Neural progenitor cell (in vitro differentiated cells): ENCODE measurements at regions not wholly inside any gene's neighbourhood (a gene's known extent, or its start where the extent isn't known, plus 50 kb on each side); places are given as distances from the start of the nearest gene placed in this dataset.
A peak's percentile ranks its signal among the peaks of the same experiment; 100 is the strongest.

Source experiments
- DNase-seq: peaks from one replicate; pipeline ENCODE4 v3.0.0-alpha.2; 2016; ENCODE audit warnings: low spot score
- H2AFZ ChIP-seq: fragments of 200-600 bp; sonication (generic); replicated peaks from 2 replicates; pipeline ENCODE4 v1.6.1; 2016; ENCODE audit warnings: antibody characterized with exemption
- H3F3A ChIP-seq: fragments of 200-600 bp; sonication (generic); 2 replicates; pipeline ENCODE4 v1.6.1; 2016; ENCODE audit warnings: antibody characterized with exemption, low read depth
- H3K27ac ChIP-seq: fragments of 200-600 bp; sonication (generic); 2 replicates; pipeline ENCODE4 v1.5.1; 2016; ENCODE audit warnings: mild to moderate bottlenecking
- H3K27me3 ChIP-seq: fragments of 200-600 bp; sonication (generic); 2 replicates; pipeline ENCODE4 v1.6.1; 2016; ENCODE audit warnings: mild to moderate bottlenecking, moderate library complexity
- H3K36me3 ChIP-seq: fragments of 200-600 bp; sonication (generic); 2 replicates; pipeline ENCODE4 v1.5.1; 2016
- H3K4me1 ChIP-seq: fragments of 200-600 bp; sonication (generic); 2 replicates; pipeline ENCODE4 v1.6.1; 2016; ENCODE audit warnings: mixed run types
- H3K4me2 ChIP-seq: fragments of 200-600 bp; sonication (generic); 2 replicates; pipeline ENCODE4 v1.6.1; 2016
- H3K4me3 ChIP-seq: fragments of 200-600 bp; sonication (generic); 2 replicates; pipeline ENCODE4 v1.5.1; 2016
- H3K79me2 ChIP-seq: fragments of 200-600 bp; sonication (generic); 2 replicates; pipeline ENCODE4 v1.6.1; 2016; ENCODE audit warnings: low read depth
- H3K9ac ChIP-seq: fragments of 200-600 bp; sonication (generic); 2 replicates; pipeline ENCODE4 v1.6.1; 2016
- H3K9me3 ChIP-seq: fragments of 200-600 bp; sonication (generic); 2 replicates; pipeline ENCODE4 v1.5.1; 2016; ENCODE audit warnings: low read depth
- H4K20me1 ChIP-seq: fragments of 200-600 bp; sonication (generic); 2 replicates; pipeline ENCODE4 v1.6.1; 2016; ENCODE audit warnings: low read depth
- H3K27ac Mint-ChIP-seq: 3 replicates; pipeline ENCODE4 v1.8.0; 2021; ENCODE audit warnings: mixed read lengths
- H3K27me3 Mint-ChIP-seq: 2 replicates; pipeline ENCODE4 v1.8.0; 2022; ENCODE audit warnings: low read depth, mild to moderate bottlenecking, inconsistent platforms, moderate library complexity, mixed read lengths; ENCODE audit not compliant: insufficient read depth
- H3K36me3 Mint-ChIP-seq: 3 replicates; pipeline ENCODE4 v1.8.0; 2021; ENCODE audit warnings: mixed read lengths
- H3K4me1 Mint-ChIP-seq: 3 replicates; pipeline ENCODE4 v1.8.0; 2021; ENCODE audit warnings: mixed read lengths
- H3K4me3 Mint-ChIP-seq: 3 replicates; pipeline ENCODE4 v1.8.0; 2021; ENCODE audit warnings: mild to moderate bottlenecking, moderate library complexity, mixed read lengths
- H3K9me3 Mint-ChIP-seq: 3 replicates; pipeline ENCODE4 v1.8.0; 2020; ENCODE audit warnings: mixed read lengths
- CTCF ChIP-seq: fragments of 200-600 bp; sonication (generic); IDR thresholded peaks from 2 replicates; pipeline ENCODE4 v1.5.1; 2017; ENCODE audit warnings: antibody characterized with exemption, mild to moderate bottlenecking
- EZH2 ChIP-seq: fragments of 200-600 bp; sonication (generic); IDR thresholded peaks from 2 replicates; pipeline ENCODE4 v1.6.1; 2017; ENCODE audit warnings: antibody characterized with exemption, mild to moderate bottlenecking, moderate library complexity
- EZH2phosphoT487 ChIP-seq: fragments of 200-600 bp; sonication (generic); IDR thresholded peaks from 2 replicates; pipeline ENCODE4 v1.6.1; 2017; ENCODE audit warnings: antibody characterized with exemption

DNA sequence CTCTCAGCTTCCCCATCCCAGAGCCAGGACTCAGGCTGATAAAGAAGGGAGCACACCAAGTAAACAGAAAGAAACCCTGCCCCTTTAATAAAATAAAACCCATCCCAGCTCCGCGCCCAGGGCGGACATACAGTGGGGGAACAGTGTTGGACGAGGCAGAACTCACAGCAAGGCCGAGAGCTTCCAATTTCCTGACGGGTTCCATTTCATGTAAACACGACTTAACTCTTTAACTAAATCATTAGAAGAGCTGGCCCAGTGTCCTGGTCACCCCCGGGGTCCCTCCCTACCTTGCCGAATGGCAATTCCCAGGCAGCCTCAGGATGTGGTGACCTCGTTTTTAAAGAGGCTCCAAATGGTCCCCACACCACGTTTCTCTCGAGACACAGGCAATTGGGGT is 340.7 kb downstream of the FOXL1 start:
- Histone ChIP-seq H3K4me3 (no peak overlapping the region), H3F3A (no peaks in the 10 kb centered on the region), H3K79me2 (no peaks in the 10 kb centered on the region), H3K36me3 (no peaks in the 10 kb centered on the region), H3K27me3 (no peaks in the 10 kb centered on the region), H2AFZ (no peak overlapping the region), H3K9me3 (no peaks in the 10 kb centered on the region), H3K9ac (no peak overlapping the region), H4K20me1 (no peaks in the 10 kb centered on the region), H3K4me2 (no peak overlapping the region), H3K27ac (no peak overlapping the region), H3K4me1 (no peaks in the 10 kb centered on the region)
- H3K4me3 Mint-ChIP-seq, result no peak overlapping the region
- H3K27ac Mint-ChIP-seq, result peak overlapping the region; percentile 11
- peaks cover 14% of the 10 kb centered on the region for H3K4me1 Mint-ChIP-seq
- H3K9me3 Mint-ChIP-seq, result peaks cover 2% of the 10 kb centered on the region
- H3K36me3 Mint-ChIP-seq, result no peaks in the 10 kb centered on the region
- TF ChIP-seq CTCF, result no peak
- TF ChIP-seq EZH2phosphoT487, result no peak
- TF ChIP-seq EZH2, result no peak
- peaks cover 9% of the 10 kb centered on the region for H3K27me3 Mint-ChIP-seq
- DNase-seq, result no peak

- no peak overlapping the region for H2AFZ ChIP-seq
- H4K20me1 ChIP-seq, result no peaks in the 10 kb centered on the region
- no peaks in the 10 kb centered on the region for H3K9me3 ChIP-seq
- H3F3A ChIP-seq, result no peaks in the 10 kb centered on the region
- Mint-ChIP-seq H3K36me3 (no peaks in the 10 kb centered on the region), H3K4me3 (no peak overlapping the region), H3K9me3 (peaks cover 2% of the 10 kb centered on the region), H3K4me1 (peaks cover 14% of the 10 kb centered on the region), H3K27ac (no peak overlapping the region), H3K27me3 (peaks cover 9% of the 10 kb centered on the region)
- H3K79me2 ChIP-seq, result no peaks in the 10 kb centered on the region
- no peaks in the 10 kb centered on the region for H3K36me3 ChIP-seq
- TF ChIP-seq CTCF (no peak), EZH2phosphoT487 (no peak), EZH2 (no peak)
- no peaks in the 10 kb centered on the region for H3K4me1 ChIP-seq
- DNase-seq, result no peak
- no peak overlapping the region for H3K9ac ChIP-seq
- no peak overlapping the region for H3K4me2 ChIP-seq
- H3K4me3 ChIP-seq, result no peak overlapping the region
- no peaks in the 10 kb centered on the region for H3K27me3 ChIP-seq
- H3K27ac ChIP-seq, result no peak overlapping the region
Measured at GRCh38 chr16:86919578-86920305, 341.4 kb downstream of the FOXL1 start.

DNA sequence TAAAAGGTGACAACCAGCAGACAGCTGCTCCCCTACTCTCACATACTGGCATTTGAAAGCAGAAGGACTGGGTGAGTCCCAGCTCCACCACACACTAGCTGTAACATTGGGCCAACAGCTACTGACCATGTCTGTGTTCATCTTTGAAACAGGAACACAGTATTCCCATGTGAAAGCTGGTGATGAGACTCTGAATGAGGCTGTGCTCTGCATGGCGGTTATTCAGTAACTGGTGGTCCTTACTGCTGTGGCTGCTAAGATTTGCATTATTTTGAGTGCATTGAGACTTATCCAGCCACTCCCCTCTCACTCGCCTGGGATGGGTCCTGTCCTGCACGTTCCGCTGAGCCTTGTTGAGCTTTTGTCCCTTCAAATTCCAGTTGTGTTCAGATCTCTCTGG is 342.9 kb downstream of the FOXL1 start:
- Mint-ChIP-seq H3K27me3 (peaks cover 9% of the 10 kb centered on the region), H3K4me1 (peaks cover 3% of the 10 kb centered on the region)

More for the DNA sequence above, 342.9 kb downstream of the FOXL1 start:
- no peaks in the 10 kb centered on the region for H3K9me3 ChIP-seq
- no peaks in the 10 kb centered on the region for H3K36me3 ChIP-seq
- no peak overlapping the region for H3K4me2 ChIP-seq
- H3K27me3 ChIP-seq, result no peaks in the 10 kb centered on the region
- Mint-ChIP-seq H3K27ac (no peak overlapping the region), H3K9me3 (peaks cover 2% of the 10 kb centered on the region), H3K4me3 (no peak overlapping the region), H3K36me3 (no peaks in the 10 kb centered on the region)
- no peak overlapping the region for H2AFZ ChIP-seq
- no peak overlapping the region for H3K9ac ChIP-seq
- no peaks in the 10 kb centered on the region for H3K4me1 ChIP-seq
- no peak for DNase-seq
- no peak overlapping the region for H3K4me3 ChIP-seq
- no peaks in the 10 kb centered on the region for H4K20me1 ChIP-seq
- TF ChIP-seq CTCF, result no peak
- no peak for TF ChIP-seq EZH2
- no peak for TF ChIP-seq EZH2phosphoT487
- no peak overlapping the region for H3K27ac ChIP-seq
- H3K79me2 ChIP-seq, result no peaks in the 10 kb centered on the region
- no peaks in the 10 kb centered on the region for H3F3A ChIP-seq
